Adipose tissue (tissue), 3 donors: ENCODE measurements at regions not wholly inside any gene's neighbourhood (a gene's known extent, or its start where the extent isn't known, plus 50 kb on each side); places are given as distances from the start of the nearest gene placed in this dataset.
"Not testable (repeated sequence)": the region's sequence is repeated elsewhere in the genome, so short reads cannot be mapped to it uniquely, and the experiment has no call there.

Source experiments
- H3K27ac ChIP-seq: one replicate; pipeline ENCODE4 v1.5.1; 2013; ENCODE audit warnings: low read depth, low read length
- WGBS, 3 donors: extraction: QIAGEN DNeasy Blood & Tissue Kit; methylation state at CpG; one replicate each; pipeline ENCODE4 v1.1.7; 2013; 5-methylcytosine and 5-hydroxymethylcytosine counted together
- donor health status: healthy with polysubstance abuse.
- donor health status: Bipolar disorder and iron deficiency.
- donor health status: healthy.

GRCh38 chr7:25469669-25470068 lies 241.4 kb upstream of the NPVF start:
- 87 to 91% (median 89%) methylated on average over 6 of the region's 6 CpGs for WGBS, 3 donors

GRCh38 chr7:25476863-25477499 lies 248.7 kb upstream of the NPVF start:
- 80 to 88% (median 80%) methylated on average over 9 of the region's 9 CpGs for WGBS, 3 donors
- no peak overlapping the region for H3K27ac ChIP-seq

More at GRCh38 chr7:25469669-25470068, 241.4 kb upstream of the NPVF start:
- H3K27ac ChIP-seq: no peak overlapping the region

GRCh38 chr7:25478221-25478620 lies 249.9 kb upstream of the NPVF start:
- H3K27ac ChIP-seq: not testable (repeated sequence)

- 52 to 62% (median 56%) methylated on average over 2 of the region's 2 CpGs for WGBS, 3 donors
- no peak overlapping the region for H3K27ac ChIP-seq
These were observed 250.6 kb upstream of the NPVF start for GRCh38 chr7:25478925-25479324.

- no peak overlapping the region for H3K27ac ChIP-seq
These were observed 253.6 kb upstream of the NPVF start for GRCh38 chr7:25481891-25482290.

- H3K27ac ChIP-seq: no peak overlapping the region
These were observed 254.3 kb upstream of the NPVF start for GRCh38 chr7:25482631-25483030.

- H3K27ac ChIP-seq: no peak overlapping the region
- WGBS, 3 donors: 33 to 75% (median 69%) methylated on average over 1 of the region's 1 CpG
These were observed 256.7 kb upstream of the NPVF start for GRCh38 chr7:25485026-25485425.

- no peak overlapping the region for H3K27ac ChIP-seq
- 61 to 69% (median 69%) methylated on average over 2 of the region's 2 CpGs for WGBS, 3 donors
These were observed 258.4 kb upstream of the NPVF start for GRCh38 chr7:25486656-25487055.

- no peak overlapping the region for H3K27ac ChIP-seq
These were observed 265.6 kb upstream of the NPVF start for GRCh38 chr7:25493805-25494366.

GRCh38 chr7:25494896-25495295 lies 266.6 kb upstream of the NPVF start:
- WGBS, 3 donors: 93 to 96% (median 95%) methylated on average over 2 of the region's 2 CpGs
- no peak overlapping the region for H3K27ac ChIP-seq

More at GRCh38 chr7:25493805-25494366, 265.6 kb upstream of the NPVF start:
- 85 to 94% (median 93%) methylated on average over 8 of the region's 8 CpGs for WGBS, 3 donors

- no peak overlapping the region for H3K27ac ChIP-seq
- WGBS, 3 donors: 57 to 68% (median 65%) methylated on average over 11 of the region's 11 CpGs
These were observed 267.3 kb upstream of the NPVF start for GRCh38 chr7:25495342-25496250.

GRCh38 chr7:25496476-25497368 lies 268.4 kb upstream of the NPVF start:
- 47 to 78% (median 53%) methylated on average over 11 of the region's 11 CpGs for WGBS, 3 donors
- H3K27ac ChIP-seq: no peak overlapping the region

GRCh38 chr7:25500393-25500921 lies 272.2 kb upstream of the NPVF start:
- 56 to 60% (median 58%) methylated on average over 4 of the region's 4 CpGs for WGBS, 3 donors
- no peak overlapping the region for H3K27ac ChIP-seq

GRCh38 chr7:25503306-25503705 lies 275.0 kb upstream of the NPVF start:
- H3K27ac ChIP-seq: no peak overlapping the region
- 75 to 81% (median 78%) methylated on average over 2 of the region's 2 CpGs for WGBS, 3 donors

- WGBS, 3 donors: 78 to 83% (median 82%) methylated on average over 5 of the region's 5 CpGs
These were observed 283.9 kb upstream of the NPVF start for GRCh38 chr7:25512061-25512687.

GRCh38 chr7:25515633-25516275 lies 287.5 kb upstream of the NPVF start:
- H3K27ac ChIP-seq: no peak overlapping the region
- 94 to 95% (median 94%) methylated on average over 1 of the region's 1 CpG for WGBS, 3 donors

More at GRCh38 chr7:25512061-25512687, 283.9 kb upstream of the NPVF start:
- H3K27ac ChIP-seq: no peak overlapping the region

GRCh38 chr7:25517906-25518305 lies 289.6 kb upstream of the NPVF start:
- H3K27ac ChIP-seq: no peak overlapping the region
- 85 to 100% (median 93%) methylated on average over 2 of the region's 2 CpGs for WGBS, 3 donors
